Endothelial cell of umbilical vein (primary cell): ENCODE measurements at regions not wholly inside any gene's neighbourhood (a gene's known extent, or its start where the extent isn't known, plus 50 kb on each side); places are given as distances from the start of the nearest gene placed in this dataset.

Experiments
- BruUV-seq: library from RNA; stranded (reverse); fragments of 400-500 nt; replicated peaks from 2 replicates; lab custom pipeline; 2021; lab: Mats Ljungman, UMichigan
- CTCF ChIA-PET: fragments of 300-600, 350-600 bp; sonication (Branson Sonifier 250); formaldehyde crosslinking; loops from one replicate; lab custom pipeline; 2021; ENCODE audit warnings: antibody characterized with exemption, inconsistent platforms; lab: Charles Lee
- POLR2A ChIA-PET: fragments of 300-600, 350-600 bp; sonication (Branson Sonifier 250); formaldehyde crosslinking; loops from one replicate; lab custom pipeline; 2021; ENCODE audit warnings: antibody characterized with exemption, inconsistent platforms; lab: Charles Lee
- DNase-seq: peaks from one replicate; pipeline ENCODE4 v3.0.0-alpha.2; 2011; ENCODE audit warnings: low read depth, low spot score
- FAIRE-seq: peaks from 2 replicates; lab custom pipeline; 2011; peaks lifted over from hg19 to GRCh38; lab: Jason Lieb, UNC
- H2AFZ ChIP-seq: 2 replicates; pipeline ENCODE4 v1.6.0; 2012; ENCODE audit warnings: low read depth, low read length, control low read depth, inconsistent platforms
- H3K27ac ChIP-seq: 2 replicates; pipeline ENCODE4 v1.5.1; 2011; ENCODE audit warnings: low read depth, mild to moderate bottlenecking, control low read depth, low read length, moderate library complexity; ENCODE audit not compliant: insufficient read depth
- H3K27me3 ChIP-seq, 2 experiments: 2 replicates each; pipeline versions ENCODE4 v1.6.0 to v1.6.1; 2011; ENCODE audit warnings: low read length in 2 of 2, mixed read lengths in 1 of 2; ENCODE audit not compliant: control insufficient read depth in 2 of 2, insufficient read depth in 2 of 2
- H3K36me3 ChIP-seq, 2 experiments: 2 replicates in 1 of 2; 3 replicates in 1 of 2; pipeline ENCODE4 v1.5.1; 2011; ENCODE audit warnings: low read length in 2 of 2, mild to moderate bottlenecking in 1 of 2, moderate library complexity in 1 of 2; ENCODE audit not compliant: control insufficient read depth in 2 of 2, insufficient read depth in 2 of 2; ENCODE audit errors: extremely low read depth in 1 of 2
- H3K4me1 ChIP-seq: 3 replicates; pipeline ENCODE4 v1.5.1; 2011; ENCODE audit warnings: mild to moderate bottlenecking, low read length; ENCODE audit not compliant: control insufficient read depth, insufficient read depth; ENCODE audit errors: extremely low read depth
- H3K4me2 ChIP-seq: 2 replicates; pipeline ENCODE4 v1.6.1; 2011; ENCODE audit warnings: low read length, control low read depth, mixed read lengths; ENCODE audit not compliant: insufficient read depth
- H3K4me3 ChIP-seq, 3 experiments: fragments of 200-600 bp in 1 of 3; sonication (generic), shearing (Covaris generic) in 1 of 3; replicated peaks in 1 of 3; 2 replicates each; pipeline ENCODE4 v1.5.1; 2011 to 2016; ENCODE audit warnings: control low read depth in 3 of 3, low read length in 3 of 3, mild to moderate bottlenecking in 2 of 3, inconsistent platforms in 1 of 3, low read depth in 1 of 3, moderate library complexity in 1 of 3; ENCODE audit not compliant: insufficient read depth in 1 of 3
- H3K79me2 ChIP-seq: 2 replicates; pipeline ENCODE4 v1.6.0; 2012; ENCODE audit warnings: low read length, inconsistent platforms; ENCODE audit not compliant: control insufficient read depth, insufficient read depth
- H3K9ac ChIP-seq: replicated peaks from 2 replicates; pipeline ENCODE3; 2011; ENCODE audit warnings: low read length, control low read depth; ENCODE audit not compliant: insufficient read depth; ENCODE audit errors: extremely low read depth
- H3K9me1 ChIP-seq: replicated peaks from 3 replicates; pipeline ENCODE4 v1.6.0; 2011; ENCODE audit warnings: mild to moderate bottlenecking, low read length; ENCODE audit not compliant: control insufficient read depth, insufficient read depth; ENCODE audit errors: extremely low read depth
- H3K9me3 ChIP-seq: replicated peaks from 2 replicates; pipeline ENCODE4 v1.5.1; 2012; ENCODE audit warnings: low read length, inconsistent platforms; ENCODE audit not compliant: control insufficient read depth, insufficient read depth
- H4K20me1 ChIP-seq: replicated peaks from 2 replicates; pipeline ENCODE3; 2011; ENCODE audit warnings: mild to moderate bottlenecking, low read length; ENCODE audit not compliant: control insufficient read depth, insufficient read depth; ENCODE audit errors: extremely low read depth
- CTCF ChIP-seq, 2 donors: IDR thresholded peaks; 1 replicate in 1 of 2; 2 replicates in 1 of 2; pipeline ENCODE4 v1.5.1; 2011; ENCODE audit warnings: low read length in 2 of 2, mild to moderate bottlenecking in 2 of 2, moderate library complexity in 2 of 2, control low read depth in 1 of 2, inconsistent platforms in 1 of 2, low read depth in 1 of 2; ENCODE audit not compliant: insufficient read depth in 1 of 2; ENCODE audit errors: extremely low read depth in 1 of 2
- EZH2 ChIP-seq: IDR thresholded peaks from 2 replicates; pipeline ENCODE4 v1.6.1; 2012; ENCODE audit warnings: borderline replicate concordance, low read depth, mild to moderate bottlenecking, moderate library complexity, low read length, inconsistent platforms; ENCODE audit not compliant: severe bottlenecking
- FOS ChIP-seq: IDR thresholded peaks from 2 replicates; pipeline ENCODE4 v1.6.1; 2011; ENCODE audit warnings: mild to moderate bottlenecking, low read length, moderate library complexity, borderline replicate concordance; ENCODE audit not compliant: insufficient read depth
- JUN ChIP-seq: IDR thresholded peaks from 2 replicates; pipeline ENCODE4 v1.6.1; 2011; ENCODE audit warnings: borderline replicate concordance, low read depth; ENCODE audit not compliant: insufficient read length, insufficient read depth
- MAX ChIP-seq: IDR thresholded peaks from 2 replicates; pipeline ENCODE4 v1.6.1; 2011; ENCODE audit not compliant: insufficient read depth, insufficient read length
- MYC ChIP-seq: IDR thresholded peaks from one replicate; pipeline ENCODE4 v1.6.1; 2011; ENCODE audit warnings: mild to moderate bottlenecking, low read depth, low read length
- POLR2A ChIP-seq: IDR thresholded peaks from 2 replicates; pipeline ENCODE4 v1.6.1; 2012; ENCODE audit warnings: low read depth, mild to moderate bottlenecking, control low read depth, low read length
- POLR2AphosphoS5 ChIP-seq: IDR thresholded peaks from 2 replicates; pipeline ENCODE4 v1.6.1; 2012; ENCODE audit warnings: low read depth, mild to moderate bottlenecking, control low read depth, low read length, moderate library complexity; ENCODE audit not compliant: insufficient read depth
- dilution Hi-C: fragments of 300-500 bp; cut with MboI; formaldehyde crosslinking; loops from one replicate; pipeline ENCODE4 v1.15.0; 2019; ENCODE audit warnings: low sequenced_read_pairs; ENCODE audit not compliant: extremely low pct_ligation_motif_present
- intact Hi-C: fragments of 100-400 bp; cut with micrococcal nuclease; formaldehyde crosslinking; loops from one replicate; pipeline ENCODE4 v1.10.0; 2022

- no peak overlapping the region for H3K4me2 ChIP-seq
- H3K27me3 ChIP-seq: peaks cover 16 to 23% of the 10 kb centered on the region in 2 experiments
- H3K27ac ChIP-seq: no peak overlapping the region
- H3K36me3 ChIP-seq: no peaks in the 10 kb centered on the region
- dilution Hi-C loops: no loop called here
- TF ChIP-seq POLR2AphosphoS5: no peak
- no peak for TF ChIP-seq FOS
- no peak for TF ChIP-seq MAX
- TF ChIP-seq POLR2A: no peak
- no peak for TF ChIP-seq EZH2
- no peaks in the 10 kb centered on the region for H4K20me1 ChIP-seq
- ChIA-PET CTCF (interaction anchor here (0.9 to 1.3 kb wide), 2 partner anchors 8 to 12 kb away, joined by 3 to 5 read pairs; no protein-coding TSS in a partner anchor), POLR2A (no interaction called here)
- intact Hi-C loops: no loop called here
- BruUV-seq: no TSS peak
- H3K4me3 ChIP-seq: no peak overlapping the region
- no peak for FAIRE-seq
- no peaks in the 10 kb centered on the region for H3K9me3 ChIP-seq
- no peak overlapping the region for H2AFZ ChIP-seq
- H3K9me1 ChIP-seq: no peaks in the 10 kb centered on the region
- DNase-seq: no peak
- H3K4me1 ChIP-seq: no peaks in the 10 kb centered on the region
- H3K9ac ChIP-seq: no peak overlapping the region
- H3K79me2 ChIP-seq: no peaks in the 10 kb centered on the region
Observed at GRCh38 chr10:31728698-31729224, 199.9 kb downstream of the ARHGAP12 start.

GRCh38 chr10:31725436-31725835, 203.2 kb downstream of the ARHGAP12 start:
- H3K9me1 ChIP-seq: no peaks in the 10 kb centered on the region
- TF ChIP-seq POLR2A (no peak), CTCF (IDR thresholded peaks at IDR 0.05; ENCODE audit: extremely low read depth in 1 of 2, insufficient read depth in 1 of 2, low read depth in 1 of 2, low read length in 2 of 2) (no peak), MAX (no peak), POLR2AphosphoS5 (no peak), JUN (no peak), EZH2 (no peak), MYC (no peak), FOS (no peak)
- no peak overlapping the region for H3K4me2 ChIP-seq
- H3K79me2 ChIP-seq: no peaks in the 10 kb centered on the region
- intact Hi-C loops (no loop called here), dilution Hi-C loops (no loop called here)
- no peak overlapping the region for H2AFZ ChIP-seq
- no peaks in the 10 kb centered on the region for H3K4me1 ChIP-seq
- no peak overlapping the region for H3K9ac ChIP-seq
- FAIRE-seq (no peak), DNase-seq (no peak)
- no peaks in the 10 kb centered on the region for H3K9me3 ChIP-seq
- peaks cover 0 to 4% of the 10 kb centered on the region in 2 experiments for H3K27me3 ChIP-seq
- BruUV-seq: no TSS peak
- no peak overlapping the region for H3K4me3 ChIP-seq
- ChIA-PET CTCF (interaction anchor here (0.6 kb wide), 1 partner anchor 488 kb away, joined by 3 read pairs; no protein-coding TSS in a partner anchor), POLR2A (no interaction called here)
- no peaks in the 10 kb centered on the region for H3K36me3 ChIP-seq
- H3K27ac ChIP-seq: no peak overlapping the region
- H4K20me1 ChIP-seq: no peaks in the 10 kb centered on the region
